GM06990 (cell line): ENCODE measurements at regions not wholly inside any gene's neighbourhood (a gene's known extent, or its start where the extent isn't known, plus 50 kb on each side); places are given as distances from the start of the nearest gene placed in this dataset.

ENCODE experiments used
- DNase-seq: peaks from one replicate; pipeline ENCODE4 v3.0.0-alpha.2; 2011; ENCODE audit not compliant: insufficient read length; ENCODE audit errors: extremely low read depth
- H3K27me3 ChIP-seq: replicated peaks from 2 replicates; pipeline ENCODE4 v1.6.0; 2011; ENCODE audit warnings: low read length; ENCODE audit not compliant: control insufficient read depth, insufficient read depth
- H3K36me3 ChIP-seq: 2 replicates; pipeline ENCODE4 v1.5.1; 2011; ENCODE audit warnings: low read length; ENCODE audit not compliant: control insufficient read depth, insufficient read depth
- H3K4me3 ChIP-seq: replicated peaks from 2 replicates; pipeline ENCODE4 v1.5.1; 2011; ENCODE audit warnings: low read depth, mild to moderate bottlenecking, control low read depth, low read length
- CTCF ChIP-seq: IDR thresholded peaks from 2 replicates; pipeline ENCODE4 v1.5.1; 2011; ENCODE audit warnings: low read length, control low read depth, mild to moderate bottlenecking, inconsistent platforms; ENCODE audit not compliant: insufficient read depth, poor library complexity, severe bottlenecking

GRCh38 chrX:39145859-39146258 is 344.6 kb downstream of the MID1IP1 start:
- Histone ChIP-seq H3K36me3 (no peaks in the 10 kb centered on the region), H3K4me3 (no peak overlapping the region), H3K27me3 (no peaks in the 10 kb centered on the region)
- TF ChIP-seq CTCF: no peak
- no peak for DNase-seq

GRCh38 chrX:39149761-39150160 is 348.5 kb downstream of the MID1IP1 start:
- H3K36me3 ChIP-seq: no peaks in the 10 kb centered on the region
- H3K27me3 ChIP-seq: no peaks in the 10 kb centered on the region
- H3K4me3 ChIP-seq: no peak overlapping the region
- DNase-seq: no peak
- peak; percentile 85 for TF ChIP-seq CTCF

GRCh38 chrX:39150220-39150619 is 349.0 kb downstream of the MID1IP1 start:
- Histone ChIP-seq H3K27me3 (no peaks in the 10 kb centered on the region), H3K36me3 (no peaks in the 10 kb centered on the region), H3K4me3 (no peak overlapping the region)
- no peak for DNase-seq
- no peak for TF ChIP-seq CTCF

GRCh38 chrX:39150621-39151020 is 349.4 kb downstream of the MID1IP1 start:
- Histone ChIP-seq H3K4me3 (no peak overlapping the region), H3K27me3 (no peaks in the 10 kb centered on the region), H3K36me3 (no peaks in the 10 kb centered on the region)
- TF ChIP-seq CTCF: no peak
- no peak for DNase-seq

- peak; percentile 24 for DNase-seq
- TF ChIP-seq CTCF: peak; percentile 78
- Histone ChIP-seq H3K4me3 (no peak overlapping the region), H3K27me3 (no peaks in the 10 kb centered on the region), H3K36me3 (no peaks in the 10 kb centered on the region)
Observed at GRCh38 chrX:39152106-39152649, 350.9 kb downstream of the MID1IP1 start.

- TF ChIP-seq CTCF: no peak
- H3K27me3 ChIP-seq: no peaks in the 10 kb centered on the region
- no peak overlapping the region for H3K4me3 ChIP-seq
- no peak for DNase-seq
- H3K36me3 ChIP-seq: no peaks in the 10 kb centered on the region
Observed at GRCh38 chrX:39156051-39156450, 354.8 kb downstream of the MID1IP1 start.
